SK-N-SH (cell line): ENCODE measurements at regions not wholly inside any gene's neighbourhood (a gene's known extent, or its start where the extent isn't known, plus 50 kb on each side); places are given as distances from the start of the nearest gene placed in this dataset.

Experiments used
- CTCF ChIA-PET: fragments of 300-600, 350-600 bp; formaldehyde crosslinking; extraction: SDS; loops from one replicate; lab custom pipeline; 2021; lab: Yijun Ruan, JAX
- POLR2A ChIA-PET: fragments of 350-600 bp; sonication (Branson Sonifier 250); formaldehyde crosslinking; extraction: SDS; loops from one replicate; lab custom pipeline; 2020; ENCODE audit warnings: antibody characterized with exemption, inconsistent platforms; lab: Yijun Ruan, JAX
- DNase-seq: peaks from one replicate; pipeline ENCODE4 v3.0.0; 2012
- H2AFZ ChIP-seq: fragments of 200-600 bp; sonication (generic); 2 replicates; pipeline ENCODE4 v1.8.1; 2016; ENCODE audit warnings: antibody characterized with exemption, mild to moderate bottlenecking, low read depth
- H3F3A ChIP-seq: fragments of 200-600 bp; sonication (generic); replicated peaks from 2 replicates; pipeline ENCODE3; 2016; ENCODE audit warnings: antibody characterized with exemption, mild to moderate bottlenecking; ENCODE audit not compliant: insufficient read depth
- H3K27ac ChIP-seq, 2 experiments: fragments of 200-500 bp in 1 of 2; fragments of 200-600 bp in 1 of 2; sonication (Bioruptor generic) in 1 of 2; sonication (generic), shearing (Covaris generic) in 1 of 2; 2 replicates each; pipeline versions ENCODE4 v1.5.1 to v1.6.1; 2014 to 2016; ENCODE audit warnings: low read depth in 2 of 2, inconsistent platforms in 1 of 2, low read length in 1 of 2, mild to moderate bottlenecking in 1 of 2, mixed read lengths in 1 of 2
- H3K27me3 ChIP-seq: fragments of 200-600 bp; sonication (generic), shearing (Covaris generic); 2 replicates; pipeline ENCODE4 v1.6.1; 2016; ENCODE audit warnings: mixed run types; ENCODE audit not compliant: insufficient read depth
- H3K36me3 ChIP-seq, 2 experiments: fragments of 200-500 bp in 1 of 2; fragments of 200-600 bp in 1 of 2; sonication (Bioruptor generic) in 1 of 2; sonication (generic) in 1 of 2; replicated peaks in 1 of 2; 2 replicates each; pipeline versions ENCODE3 to v1.5.1; 2014 to 2016; ENCODE audit warnings: low read length in 1 of 2, mild to moderate bottlenecking in 1 of 2; ENCODE audit not compliant: insufficient read depth in 2 of 2, control insufficient read depth in 1 of 2
- H3K4me1 ChIP-seq, 2 experiments: fragments of 200-500 bp in 1 of 2; fragments of 200-600 bp in 1 of 2; sonication (Bioruptor generic) in 1 of 2; sonication (generic), shearing (Covaris generic) in 1 of 2; 2 replicates each; pipeline versions ENCODE4 v1.5.1 to v1.6.1; 2014 to 2016; ENCODE audit warnings: low read depth in 1 of 2, low read length in 1 of 2, mixed run types in 1 of 2; ENCODE audit not compliant: insufficient read depth in 2 of 2, control insufficient read depth in 1 of 2
- H3K4me2 ChIP-seq: fragments of 200-600 bp; sonication (generic), shearing (Covaris generic); 2 replicates; pipeline ENCODE4 v1.6.1; 2017; ENCODE audit warnings: mixed run types
- H3K4me3 ChIP-seq, 2 experiments: fragments of 200-500 bp in 1 of 2; fragments of 200-600 bp in 1 of 2; sonication (Bioruptor generic) in 1 of 2; sonication (generic), shearing (Covaris generic) in 1 of 2; 2 replicates each; pipeline versions ENCODE4 v1.5.1 to v1.8.1; 2014 to 2016; ENCODE audit warnings: low read depth in 2 of 2, inconsistent platforms in 1 of 2, low read length in 1 of 2, mild to moderate bottlenecking in 1 of 2, mixed read lengths in 1 of 2, moderate library complexity in 1 of 2
- H3K79me2 ChIP-seq: fragments of 200-600 bp; sonication (generic); 2 replicates; pipeline ENCODE4 v1.8.1; 2017; ENCODE audit warnings: mild to moderate bottlenecking; ENCODE audit not compliant: insufficient read depth
- H3K9ac ChIP-seq: fragments of 200-600 bp; sonication (generic); 2 replicates; pipeline ENCODE4 v1.6.1; 2017; ENCODE audit warnings: mixed run types
- H3K9me2 ChIP-seq: fragments of 200-600 bp; sonication (generic); 2 replicates; pipeline ENCODE4 v1.6.1; 2017; ENCODE audit warnings: mixed run types
- H3K9me3 ChIP-seq: fragments of 200-600 bp; sonication (generic); 2 replicates; pipeline ENCODE4 v1.6.1; 2017; ENCODE audit warnings: mixed run types, mild to moderate bottlenecking, moderate library complexity
- H4K20me1 ChIP-seq: fragments of 200-600 bp; sonication (generic); 2 replicates; pipeline ENCODE4 v1.6.1; 2017; ENCODE audit warnings: mild to moderate bottlenecking, mixed run types; ENCODE audit not compliant: insufficient read depth
- CHD2 ChIP-seq: fragments of 150-350 bp; IDR thresholded peaks from 2 replicates; pipeline ENCODE4 v1.6.1; 2018; ENCODE audit warnings: low read length; ENCODE audit not compliant: partially characterized antibody
- EP300 ChIP-seq, 2 experiments: IDR thresholded peaks; 2 replicates each; pipeline versions ENCODE4 v1.4.0 to v1.6.1; 2012; ENCODE audit warnings: borderline replicate concordance in 1 of 2, low read depth in 1 of 2, low read length in 1 of 2
- GABPA ChIP-seq: IDR thresholded peaks from 2 replicates; pipeline ENCODE4 v1.4.0; 2012; ENCODE audit warnings: low read depth, mild to moderate bottlenecking
- GATA2 ChIP-seq: sonication (generic); formaldehyde crosslinking; IDR thresholded peaks from 2 replicates; pipeline ENCODE4 v1.5.0; 2020; ENCODE audit warnings: mild to moderate bottlenecking, missing genetic modification reagents
- MXI1 ChIP-seq: IDR thresholded peaks from 2 replicates; pipeline ENCODE4 v1.6.1; 2012; ENCODE audit warnings: mild to moderate bottlenecking, low read depth, low read length, improper control_type of control experiment
- RCOR1 ChIP-seq: fragments of 150-350 bp; IDR thresholded peaks from 2 replicates; pipeline ENCODE4 v1.6.1; 2017; ENCODE audit warnings: antibody characterized with exemption, low read length
- SMC3 ChIP-seq: IDR thresholded peaks from 2 replicates; pipeline ENCODE4 v1.6.1; 2012; ENCODE audit warnings: low read depth, low read length, improper control_type of control experiment
- TAF1 ChIP-seq: IDR thresholded peaks from 2 replicates; pipeline ENCODE4 v1.6.1; 2012; ENCODE audit warnings: low read depth, mild to moderate bottlenecking, low read length, moderate library complexity, borderline replicate concordance
- TCF12 ChIP-seq: IDR thresholded peaks from 2 replicates; pipeline ENCODE4 v1.4.0; 2012
- WGBS: methylation state at CpG from one replicate; pipeline ENCODE4 v1.1.6; 2017; ENCODE audit warnings: low lambda C conversion rate; 5-methylcytosine and 5-hydroxymethylcytosine counted together
- TF ChIP-seq, protein P1 (sequence below): IDR thresholded peaks from 2 replicates; pipeline ENCODE4 v1.4.0; 2012; ENCODE audit warnings: low read depth
- TF ChIP-seq, protein P2 (sequence below): IDR thresholded peaks from 2 replicates; pipeline ENCODE4 v1.4.0; 2012; ENCODE audit warnings: low read depth, borderline replicate concordance
- TF ChIP-seq, protein P3 (sequence below): fragments of 150-350 bp; IDR thresholded peaks from 2 replicates; pipeline ENCODE4 v1.6.1; 2017; ENCODE audit warnings: antibody characterized with exemption, low read length, low read depth, borderline replicate concordance
- TF ChIP-seq, protein P4 (sequence below): fragments of 150-350 bp; IDR thresholded peaks from 2 replicates; pipeline ENCODE4 v1.6.1; 2016; ENCODE audit warnings: mild to moderate bottlenecking, low read depth, low read length
- TF ChIP-seq, protein P5 (sequence below): IDR thresholded peaks from 2 replicates; pipeline ENCODE4 v1.4.0; 2012; ENCODE audit warnings: low read depth, borderline replicate concordance

DNA sequence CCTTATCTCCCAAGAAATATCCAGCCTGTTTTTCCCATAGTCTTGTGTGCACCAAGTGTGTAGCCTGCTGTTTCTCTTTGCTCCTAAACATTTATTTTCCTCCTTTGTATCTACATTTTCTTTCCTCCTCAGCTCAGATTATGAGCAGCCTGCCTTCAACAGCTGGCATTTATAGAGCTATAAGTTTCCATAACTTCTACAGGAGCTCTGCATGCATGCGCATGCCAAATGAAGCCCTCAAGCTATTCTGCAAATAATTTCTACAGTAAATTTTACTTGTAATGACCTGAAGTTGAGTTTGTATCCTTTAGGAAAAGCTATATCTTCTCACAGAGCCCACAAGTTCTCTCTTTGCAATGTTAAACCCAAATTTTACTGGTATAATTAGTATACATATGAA is 699.5 kb downstream of the CETN3 start:
- 96% methylated on average over 1 of the region's 1 CpG for WGBS
- no peak overlapping the region for H2AFZ ChIP-seq
- H3K9me3 ChIP-seq: no peaks in the 10 kb centered on the region
- DNase-seq: no peak
- H4K20me1 ChIP-seq: no peaks in the 10 kb centered on the region
- CTCF ChIA-PET: interaction anchor here (1.2 kb wide), 1 partner anchor 8 kb away, joined by 3 read pairs; no protein-coding TSS in a partner anchor
- H3K4me1 ChIP-seq: peaks cover 0 to 7% of the 10 kb centered on the region in 2 experiments; a peak in 2 of 4 replicates
- H3K27me3 ChIP-seq: no peaks in the 10 kb centered on the region
- no peaks in the 10 kb centered on the region for H3K36me3 ChIP-seq
- H3K79me2 ChIP-seq: no peaks in the 10 kb centered on the region
- H3K27ac ChIP-seq: no peak overlapping the region
- H3K9ac ChIP-seq: no peak overlapping the region
- no peak overlapping the region for H3K4me2 ChIP-seq
- H3K4me3 ChIP-seq: no peak overlapping the region
- TF ChIP-seq GABPA (no peak), EP300 (IDR thresholded peaks at IDR 0.05; ENCODE audit: borderline replicate concordance in 1 of 2, low read depth in 1 of 2, low read length in 1 of 2) (no peak), MXI1 (no peak), GATA2 (no peak), CHD2 (no peak), RCOR1 (no peak), TAF1 (no peak), TCF12 (no peak), SMC3 (no peak)
- TF ChIP-seq, protein P1, sequence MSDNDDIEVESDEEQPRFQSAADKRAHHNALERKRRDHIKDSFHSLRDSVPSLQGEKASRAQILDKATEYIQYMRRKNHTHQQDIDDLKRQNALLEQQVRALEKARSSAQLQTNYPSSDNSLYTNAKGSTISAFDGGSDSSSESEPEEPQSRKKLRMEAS: no peak
- TF ChIP-seq, protein P2, sequence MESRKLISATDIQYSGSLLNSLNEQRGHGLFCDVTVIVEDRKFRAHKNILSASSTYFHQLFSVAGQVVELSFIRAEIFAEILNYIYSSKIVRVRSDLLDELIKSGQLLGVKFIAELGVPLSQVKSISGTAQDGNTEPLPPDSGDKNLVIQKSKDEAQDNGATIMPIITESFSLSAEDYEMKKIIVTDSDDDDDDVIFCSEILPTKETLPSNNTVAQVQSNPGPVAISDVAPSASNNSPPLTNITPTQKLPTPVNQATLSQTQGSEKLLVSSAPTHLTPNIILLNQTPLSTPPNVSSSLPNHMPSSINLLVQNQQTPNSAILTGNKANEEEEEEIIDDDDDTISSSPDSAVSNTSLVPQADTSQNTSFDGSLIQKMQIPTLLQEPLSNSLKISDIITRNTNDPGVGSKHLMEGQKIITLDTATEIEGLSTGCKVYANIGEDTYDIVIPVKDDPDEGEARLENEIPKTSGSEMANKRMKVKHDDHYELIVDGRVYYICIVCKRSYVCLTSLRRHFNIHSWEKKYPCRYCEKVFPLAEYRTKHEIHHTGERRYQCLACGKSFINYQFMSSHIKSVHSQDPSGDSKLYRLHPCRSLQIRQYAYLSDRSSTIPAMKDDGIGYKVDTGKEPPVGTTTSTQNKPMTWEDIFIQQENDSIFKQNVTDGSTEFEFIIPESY: no peak
- TF ChIP-seq, protein P3, sequence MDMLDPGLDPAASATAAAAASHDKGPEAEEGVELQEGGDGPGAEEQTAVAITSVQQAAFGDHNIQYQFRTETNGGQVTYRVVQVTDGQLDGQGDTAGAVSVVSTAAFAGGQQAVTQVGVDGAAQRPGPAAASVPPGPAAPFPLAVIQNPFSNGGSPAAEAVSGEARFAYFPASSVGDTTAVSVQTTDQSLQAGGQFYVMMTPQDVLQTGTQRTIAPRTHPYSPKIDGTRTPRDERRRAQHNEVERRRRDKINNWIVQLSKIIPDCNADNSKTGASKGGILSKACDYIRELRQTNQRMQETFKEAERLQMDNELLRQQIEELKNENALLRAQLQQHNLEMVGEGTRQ: no peak
- TF ChIP-seq, protein P4, sequence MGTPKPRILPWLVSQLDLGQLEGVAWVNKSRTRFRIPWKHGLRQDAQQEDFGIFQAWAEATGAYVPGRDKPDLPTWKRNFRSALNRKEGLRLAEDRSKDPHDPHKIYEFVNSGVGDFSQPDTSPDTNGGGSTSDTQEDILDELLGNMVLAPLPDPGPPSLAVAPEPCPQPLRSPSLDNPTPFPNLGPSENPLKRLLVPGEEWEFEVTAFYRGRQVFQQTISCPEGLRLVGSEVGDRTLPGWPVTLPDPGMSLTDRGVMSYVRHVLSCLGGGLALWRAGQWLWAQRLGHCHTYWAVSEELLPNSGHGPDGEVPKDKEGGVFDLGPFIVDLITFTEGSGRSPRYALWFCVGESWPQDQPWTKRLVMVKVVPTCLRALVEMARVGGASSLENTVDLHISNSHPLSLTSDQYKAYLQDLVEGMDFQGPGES: no peak
- no peaks in the 10 kb centered on the region for H3K9me2 ChIP-seq
- POLR2A ChIA-PET: no interaction called here
- H3F3A ChIP-seq: no peaks in the 10 kb centered on the region

DNA sequence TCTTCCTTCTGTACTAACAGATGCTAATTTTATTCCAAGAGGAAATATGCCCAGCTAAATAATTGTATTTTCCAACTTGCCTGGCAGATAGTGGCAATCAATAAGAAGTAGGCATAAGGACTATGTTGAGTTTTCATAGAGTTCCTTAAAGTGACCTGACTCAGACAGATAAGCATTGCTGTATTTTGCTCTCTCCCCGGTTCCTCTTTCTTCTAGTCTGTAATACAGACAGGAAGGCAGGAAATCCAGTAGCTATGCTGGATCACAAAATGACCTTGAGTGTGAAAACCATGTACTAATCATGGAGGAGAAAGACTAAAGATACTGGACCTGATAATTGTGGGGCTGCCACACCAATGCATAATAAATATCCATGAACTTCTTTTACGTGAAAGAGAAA is 701.7 kb downstream of the CETN3 start:
- DNase-seq: no peak
- ChIA-PET POLR2A (no interaction called here), CTCF (no interaction called here)
- no peaks in the 10 kb centered on the region for H3K27me3 ChIP-seq
- WGBS: 54% methylated on average over 2 of the region's 2 CpGs
- H3K4me1 ChIP-seq: peaks cover 0 to 3% of the 10 kb centered on the region in 2 experiments; a peak in 2 of 4 replicates
- H3F3A ChIP-seq: no peaks in the 10 kb centered on the region
- H3K27ac ChIP-seq: no peak overlapping the region
- TF ChIP-seq TAF1: no peak
- TF ChIP-seq, protein P5, sequence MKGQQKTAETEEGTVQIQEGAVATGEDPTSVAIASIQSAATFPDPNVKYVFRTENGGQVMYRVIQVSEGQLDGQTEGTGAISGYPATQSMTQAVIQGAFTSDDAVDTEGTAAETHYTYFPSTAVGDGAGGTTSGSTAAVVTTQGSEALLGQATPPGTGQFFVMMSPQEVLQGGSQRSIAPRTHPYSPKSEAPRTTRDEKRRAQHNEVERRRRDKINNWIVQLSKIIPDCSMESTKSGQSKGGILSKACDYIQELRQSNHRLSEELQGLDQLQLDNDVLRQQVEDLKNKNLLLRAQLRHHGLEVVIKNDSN: no peak
- TF ChIP-seq, protein P2: no peak
- no peaks in the 10 kb centered on the region for H3K36me3 ChIP-seq
- H4K20me1 ChIP-seq: no peaks in the 10 kb centered on the region
- no peak overlapping the region for H2AFZ ChIP-seq
- H3K9me3 ChIP-seq: no peaks in the 10 kb centered on the region
- no peak overlapping the region for H3K4me2 ChIP-seq
- H3K9ac ChIP-seq: no peak overlapping the region
- no peaks in the 10 kb centered on the region for H3K79me2 ChIP-seq
- H3K9me2 ChIP-seq: no peaks in the 10 kb centered on the region
- no peak overlapping the region for H3K4me3 ChIP-seq
